ENCODE measurements at regions not wholly inside any gene's neighbourhood (a gene's known extent, or its start where the extent isn't known, plus 50 kb on each side); places are given as distances from the start of the nearest gene placed in this dataset.

GRCh38 chr21:19529031-19529430 lies 1125.4 kb upstream of the TMPRSS15 start:
- TF ChIP-seq POLR2A (IDR thresholded peaks at IDR 0.05; ENCODE audit: low read length) (no peak), GATA1 (IDR thresholded peaks at IDR 0.05; ENCODE audit: low read depth, low read length) (no peak)
